HG02798 (cell line): ENCODE measurements at regions not wholly inside any gene's neighbourhood (a gene's known extent, or its start where the extent isn't known, plus 50 kb on each side); places are given as distances from the start of the nearest gene placed in this dataset.

Experiments used
- ATAC-seq: cut with Tn5 transposase; IDR thresholded peaks from one replicate; pipeline ENCODE4 v1.9.1; 2021; ENCODE audit warnings: mild to moderate bottlenecking; ENCODE audit not compliant: unreplicated experiment, poor library complexity

GRCh38 chr18:76686737-76687231 is 135.6 kb upstream of the ZNF236 start:
- no peak for ATAC-seq

- ATAC-seq = no peak
These were observed 136.5 kb upstream of the ZNF236 start for GRCh38 chr18:76685860-76686259.

- ATAC-seq = no peak
These were observed 137.0 kb upstream of the ZNF236 start for GRCh38 chr18:76685402-76685801.

GRCh38 chr18:76684265-76684664 is 138.1 kb upstream of the ZNF236 start:
- no peak for ATAC-seq

GRCh38 chr18:76679945-76680344 is 142.4 kb upstream of the ZNF236 start:
- no peak for ATAC-seq

GRCh38 chr18:76679259-76679658 is 143.1 kb upstream of the ZNF236 start:
- ATAC-seq = no peak

- ATAC-seq = no peak
These were observed 144.1 kb upstream of the ZNF236 start for GRCh38 chr18:76678248-76678647.

- no peak for ATAC-seq
These were observed 147.8 kb upstream of the ZNF236 start for GRCh38 chr18:76674596-76674995.

GRCh38 chr18:76673281-76674185 is 148.8 kb upstream of the ZNF236 start:
- ATAC-seq = no peak

- ATAC-seq = no peak
These were observed 149.7 kb upstream of the ZNF236 start for GRCh38 chr18:76672627-76673026.

GRCh38 chr18:76670564-76671288 is 151.6 kb upstream of the ZNF236 start:
- no peak for ATAC-seq

- ATAC-seq = no peak
These were observed 153.8 kb upstream of the ZNF236 start for GRCh38 chr18:76668546-76668945.

GRCh38 chr18:76668119-76668518 is 154.2 kb upstream of the ZNF236 start:
- ATAC-seq = no peak

- ATAC-seq = no peak
These were observed 154.8 kb upstream of the ZNF236 start for GRCh38 chr18:76667603-76668002.

GRCh38 chr18:76662626-76663025 is 159.7 kb upstream of the ZNF236 start:
- no peak for ATAC-seq

- no peak for ATAC-seq
These were observed 161.7 kb upstream of the ZNF236 start for GRCh38 chr18:76660571-76661192.

GRCh38 chr18:76658627-76659026 is 163.6 kb upstream of the ZNF516 start:
- ATAC-seq = no peak

GRCh38 chr18:76657911-76658470 is 162.9 kb upstream of the ZNF516 start:
- no peak for ATAC-seq

GRCh38 chr18:76656925-76657827 is 162.1 kb upstream of the ZNF516 start:
- ATAC-seq = no peak

GRCh38 chr18:76654577-76654976 is 159.5 kb upstream of the ZNF516 start:
- no peak for ATAC-seq
